ENCODE measurements at regions not wholly inside any gene's neighbourhood (a gene's known extent, or its start where the extent isn't known, plus 50 kb on each side); places are given as distances from the start of the nearest gene placed in this dataset.

- DNase-seq = no peak
Measured at GRCh38 chr9:89868100-89868499, 263.3 kb downstream of the GADD45G start.

GRCh38 chr9:89869793-89870580 is 265.2 kb downstream of the GADD45G start:
- DNase-seq = no peak

DNA sequence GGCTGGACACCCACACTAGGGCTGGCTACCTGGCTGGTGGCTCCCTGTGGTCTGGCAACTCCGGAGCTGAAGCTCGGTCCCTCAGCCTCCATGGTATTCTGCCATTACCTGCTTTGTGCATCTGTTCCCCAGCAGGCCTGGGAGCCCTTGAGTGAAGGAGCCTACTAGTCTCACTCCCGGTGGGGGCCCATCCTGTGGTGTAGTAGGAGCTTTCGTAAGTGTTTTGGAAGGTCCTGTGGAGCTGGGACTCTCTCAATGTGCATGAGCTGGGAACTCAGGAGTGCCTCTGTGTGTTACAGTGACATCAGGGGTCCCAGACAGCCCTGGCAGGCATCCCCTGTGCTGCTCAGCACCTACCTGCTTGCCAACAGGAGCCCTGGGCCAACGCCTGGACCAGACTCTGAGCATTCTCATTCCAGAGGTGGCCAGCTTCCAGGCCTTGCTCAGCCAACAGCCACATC is 267.1 kb downstream of the GADD45G start:
- no peak for DNase-seq

GRCh38 chr9:89872426-89872912 is 267.7 kb downstream of the GADD45G start:
- no peak for DNase-seq

DNA sequence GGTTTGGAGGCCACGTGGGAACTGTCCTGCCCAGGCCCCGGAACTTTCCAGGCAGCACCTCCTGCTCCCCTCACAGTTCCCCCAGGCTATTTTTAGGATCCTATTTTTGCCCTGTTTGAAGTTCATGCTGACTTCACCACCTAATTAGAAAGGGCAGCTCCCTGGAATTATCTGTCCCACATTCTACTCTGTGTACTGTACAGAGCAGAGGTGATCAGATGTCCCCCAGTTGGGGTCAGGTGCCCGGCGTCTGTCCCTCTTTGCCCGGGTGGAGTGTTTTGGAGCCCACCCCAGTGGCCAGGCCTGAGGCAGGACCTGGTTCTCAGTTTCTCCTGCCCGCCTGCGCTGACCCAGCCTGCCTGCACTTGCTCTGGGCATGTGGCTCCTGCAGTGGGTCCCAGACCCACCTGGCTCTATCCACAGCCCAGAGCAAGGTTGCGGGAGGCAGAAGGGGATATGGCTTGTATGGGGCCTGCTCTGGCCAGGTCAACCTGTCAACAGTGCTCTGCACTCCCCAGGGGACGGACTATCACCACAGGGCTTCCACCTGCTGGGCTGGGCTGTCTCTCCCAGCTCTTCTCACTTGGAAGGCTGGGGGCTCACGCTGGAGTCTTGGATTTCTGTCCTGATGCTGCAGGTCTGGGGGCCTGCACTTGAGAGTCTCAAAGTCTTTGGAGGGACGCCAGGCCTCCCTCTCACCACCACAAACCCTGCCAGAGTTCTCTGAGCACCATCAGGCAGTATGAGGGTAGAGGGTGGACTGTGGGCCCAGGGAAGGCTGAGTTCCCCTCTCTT is 268.3 kb downstream of the GADD45G start:
- no peak for DNase-seq

DNA sequence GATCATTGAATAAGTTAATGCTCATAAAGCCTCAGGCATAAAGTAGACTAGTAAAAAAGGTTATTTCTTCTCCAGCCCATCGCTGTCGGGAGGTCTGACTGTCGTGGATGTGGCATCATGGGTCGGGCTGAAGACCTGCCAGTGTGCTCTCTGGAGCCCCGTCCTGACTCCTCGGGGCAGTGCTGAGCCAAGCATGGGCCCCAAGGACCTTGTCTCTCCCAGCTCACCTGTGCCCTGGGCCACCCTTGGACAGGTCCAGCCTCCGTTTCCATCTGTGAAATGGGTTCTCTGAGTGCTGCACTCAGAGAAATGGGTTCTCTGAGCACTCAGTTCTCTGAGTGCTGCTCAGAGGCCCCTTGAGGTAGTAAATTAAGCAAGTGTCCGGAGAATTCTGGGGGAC is 269.0 kb downstream of the GADD45G start:
- no peak for DNase-seq

DNA sequence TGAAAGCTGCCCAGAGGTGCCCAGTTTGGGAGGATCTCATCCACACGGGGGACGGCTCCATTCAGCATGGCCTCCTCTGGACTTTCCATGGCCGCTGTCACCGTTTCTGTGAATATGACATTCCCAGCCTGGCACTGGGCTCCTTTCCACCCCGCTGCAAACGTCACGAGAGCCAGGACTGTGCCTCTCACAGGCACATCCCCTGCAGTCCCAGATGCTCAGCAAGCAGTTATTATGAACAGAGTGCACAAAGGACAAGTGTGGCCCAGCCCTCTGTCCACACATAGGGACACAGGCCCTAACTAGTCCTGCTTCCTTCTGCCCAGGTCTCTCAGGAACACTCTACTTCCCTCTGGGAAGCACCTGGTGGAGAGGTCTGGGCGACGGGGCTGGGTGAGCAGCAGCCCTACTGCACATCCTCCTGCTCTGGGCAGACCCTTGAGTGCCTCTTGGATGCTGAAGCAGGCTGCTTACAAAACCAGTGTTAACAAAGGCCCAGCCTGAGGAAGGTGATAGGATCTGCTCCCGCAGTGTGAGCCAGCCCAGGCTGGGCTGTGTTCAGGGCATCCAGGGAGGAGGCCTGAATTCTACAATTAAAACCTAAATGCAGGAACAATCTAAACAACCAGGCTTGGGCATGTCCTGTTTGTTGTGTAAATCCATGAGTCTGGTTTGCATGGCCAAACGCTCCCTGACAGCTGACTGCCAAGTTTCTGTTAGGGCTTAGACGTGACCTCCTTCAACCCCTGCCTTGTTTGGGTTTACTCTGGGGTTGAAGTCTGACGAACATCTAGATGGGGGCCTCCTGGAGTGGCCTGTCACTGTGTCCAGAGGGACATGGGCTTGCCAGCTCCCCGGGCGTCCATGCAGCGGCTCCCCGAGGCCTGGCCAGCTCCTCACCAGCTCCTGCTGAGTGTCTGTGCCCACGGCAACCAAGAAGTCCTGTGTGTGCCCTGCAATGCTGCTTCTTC is 269.8 kb downstream of the GADD45G start:
- no peak for DNase-seq

DNA sequence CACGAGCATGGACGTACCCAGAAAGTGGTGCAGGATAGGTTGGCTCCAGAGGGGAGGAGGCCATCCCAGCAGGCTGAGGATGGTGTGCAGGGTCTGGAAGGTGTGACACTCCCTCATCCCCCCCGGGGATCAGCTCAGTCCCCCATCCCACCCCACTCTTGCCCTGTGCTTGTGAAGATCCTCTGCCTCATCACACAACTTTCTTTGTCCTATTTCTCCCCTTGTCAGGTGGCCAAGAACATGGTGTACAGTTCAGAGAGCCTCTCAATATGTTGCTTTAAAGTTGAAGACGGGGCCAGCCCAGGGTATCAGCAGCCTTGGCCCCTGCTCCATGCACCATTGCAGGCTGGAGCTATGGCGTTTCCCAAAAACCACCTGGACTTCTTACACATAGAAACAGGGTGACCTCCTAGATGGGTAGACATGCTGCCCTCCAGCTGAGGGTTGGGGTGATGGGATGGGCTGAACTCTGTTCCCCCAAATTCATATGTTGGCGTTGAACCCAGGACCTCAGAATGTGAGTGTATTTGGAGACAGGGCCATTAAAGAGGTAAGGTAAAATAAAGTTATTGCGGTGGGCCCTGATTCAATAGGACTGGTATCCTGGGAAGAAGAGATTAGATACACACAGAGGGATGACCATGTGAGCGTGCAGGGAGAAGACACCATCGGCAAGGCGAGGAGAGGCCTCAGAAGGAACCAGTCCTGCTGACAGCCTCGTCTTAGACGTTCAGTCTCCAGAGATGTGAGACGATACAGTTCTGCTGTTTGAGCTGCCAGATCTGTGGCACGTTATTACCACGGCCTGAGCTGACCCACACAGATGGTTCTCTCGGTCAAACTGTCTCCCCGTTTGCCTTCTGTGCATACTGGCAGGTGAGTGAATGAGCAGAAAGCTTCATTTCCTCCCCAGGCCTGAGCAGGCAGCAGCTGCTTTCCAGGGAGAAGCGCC is 272.5 kb downstream of the GADD45G start:
- DNase-seq = no peak

DNA sequence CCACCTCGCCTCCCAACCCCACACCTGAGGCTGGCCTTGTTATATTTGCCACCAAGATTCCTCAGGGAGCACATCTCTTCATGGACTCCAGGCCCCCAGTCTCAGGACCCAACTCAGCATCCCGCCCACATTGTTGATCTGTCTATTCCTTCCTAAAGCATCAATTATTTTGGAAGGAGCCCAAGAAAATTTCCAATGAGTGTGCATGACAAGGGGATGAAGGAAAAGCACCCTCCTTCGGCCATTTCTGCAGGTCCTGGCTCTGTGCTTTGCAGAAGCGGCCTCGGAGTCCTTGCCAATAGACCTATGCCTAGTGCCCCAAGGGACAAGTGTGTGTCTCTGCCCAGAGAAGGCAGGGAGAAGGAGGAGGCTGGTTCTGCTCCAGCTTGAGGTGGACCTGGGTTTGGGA is 273.2 kb downstream of the GADD45G start:
- no peak for DNase-seq

DNA sequence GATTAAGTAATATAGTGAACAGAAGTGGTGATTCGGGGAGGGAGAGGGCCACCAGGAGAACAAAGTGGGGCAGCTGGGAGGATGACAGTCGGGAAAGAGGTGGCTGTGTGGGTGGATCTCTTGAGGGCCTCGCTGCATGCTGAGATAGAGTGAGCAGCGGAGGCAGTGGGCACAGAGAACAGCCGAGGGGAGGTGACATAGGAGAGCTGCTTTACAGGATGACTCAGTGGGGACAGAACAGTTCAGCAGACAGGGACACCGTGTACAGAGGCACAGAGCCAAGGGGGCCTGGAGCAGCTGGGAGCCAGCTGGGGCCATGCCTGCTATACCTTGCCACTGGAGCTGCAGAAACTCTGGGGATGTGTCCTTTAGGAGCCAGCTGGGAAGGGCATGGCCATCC is 273.9 kb downstream of the GADD45G start:
- DNase-seq = no peak

DNA sequence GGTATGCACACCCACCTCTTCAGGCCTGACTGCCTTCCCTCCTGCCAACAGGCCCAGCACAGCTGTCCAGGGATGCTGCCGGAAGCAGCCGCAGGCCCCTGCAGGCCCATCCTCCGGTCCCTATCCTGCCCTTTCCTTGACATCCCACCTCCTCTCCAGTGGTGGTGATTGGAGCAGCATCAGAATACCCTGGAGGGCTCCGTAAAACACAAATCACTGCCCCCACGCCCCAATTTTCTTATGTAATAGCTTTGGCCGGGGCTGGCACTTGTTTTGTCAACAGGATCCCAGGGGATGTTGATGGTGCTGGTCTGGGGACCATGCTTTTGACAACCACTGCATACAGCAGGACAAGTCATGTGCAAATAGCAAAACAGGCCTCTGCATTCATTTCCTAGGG is 274.5 kb downstream of the GADD45G start:
- DNase-seq = no peak

- no peak for DNase-seq
Measured at GRCh38 chr9:89879701-89880100, 274.9 kb downstream of the GADD45G start.

GRCh38 chr9:89880161-89880560 is 275.3 kb downstream of the GADD45G start:
- DNase-seq = no peak

GRCh38 chr9:89880721-89881120 is 275.9 kb downstream of the GADD45G start:
- no peak for DNase-seq

- no peak for DNase-seq
Measured at GRCh38 chr9:89881431-89881830, 276.6 kb downstream of the GADD45G start.

GRCh38 chr9:89882930-89883361 is 278.1 kb downstream of the GADD45G start:
- DNase-seq = no peak

DNA sequence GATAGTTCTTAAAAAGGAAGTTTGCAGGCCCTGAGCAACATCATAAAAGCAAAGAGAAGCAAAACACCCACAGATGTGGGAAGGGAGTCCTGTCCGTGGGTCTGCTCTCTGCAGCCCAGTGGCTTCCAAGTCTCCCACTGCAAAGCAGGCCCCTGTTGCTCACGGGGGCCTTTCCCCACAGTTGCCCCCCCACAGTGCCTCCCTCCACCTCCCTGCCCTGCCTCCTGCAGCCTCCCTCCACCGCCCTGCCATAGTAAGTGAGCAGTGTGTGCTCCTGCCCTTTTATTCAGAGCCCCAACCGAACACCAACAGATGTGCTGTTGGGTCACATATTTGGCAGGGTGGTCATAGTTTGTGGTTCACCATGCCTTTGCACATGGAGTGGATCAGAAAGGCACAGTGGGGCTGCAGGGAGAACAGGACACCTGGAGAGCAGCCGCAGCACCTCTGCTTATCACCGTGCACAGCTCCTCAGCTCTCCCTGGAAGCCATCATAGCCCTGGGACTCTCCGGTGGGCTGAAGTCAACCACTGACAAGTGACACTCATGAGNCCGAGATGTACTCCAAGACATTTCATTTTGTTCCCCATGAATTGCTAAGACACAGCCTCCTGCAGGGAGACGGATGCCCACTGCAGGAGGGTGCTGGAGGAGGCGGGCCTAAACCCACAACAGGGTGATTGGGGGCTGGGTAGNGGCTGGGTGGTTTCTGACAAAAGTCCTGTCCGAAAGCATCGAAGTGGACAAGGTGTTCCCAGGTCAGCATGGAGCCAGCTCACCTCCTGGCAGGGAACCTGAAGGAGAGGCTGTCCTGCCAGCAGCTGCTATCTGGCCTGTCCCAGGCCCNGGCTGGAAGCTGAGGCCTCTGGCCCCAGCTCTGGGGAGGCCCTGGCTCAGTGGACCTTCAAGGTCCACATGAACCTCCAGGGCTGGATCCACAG is 278.9 kb downstream of the GADD45G start:
- DNase-seq = no peak

DNA sequence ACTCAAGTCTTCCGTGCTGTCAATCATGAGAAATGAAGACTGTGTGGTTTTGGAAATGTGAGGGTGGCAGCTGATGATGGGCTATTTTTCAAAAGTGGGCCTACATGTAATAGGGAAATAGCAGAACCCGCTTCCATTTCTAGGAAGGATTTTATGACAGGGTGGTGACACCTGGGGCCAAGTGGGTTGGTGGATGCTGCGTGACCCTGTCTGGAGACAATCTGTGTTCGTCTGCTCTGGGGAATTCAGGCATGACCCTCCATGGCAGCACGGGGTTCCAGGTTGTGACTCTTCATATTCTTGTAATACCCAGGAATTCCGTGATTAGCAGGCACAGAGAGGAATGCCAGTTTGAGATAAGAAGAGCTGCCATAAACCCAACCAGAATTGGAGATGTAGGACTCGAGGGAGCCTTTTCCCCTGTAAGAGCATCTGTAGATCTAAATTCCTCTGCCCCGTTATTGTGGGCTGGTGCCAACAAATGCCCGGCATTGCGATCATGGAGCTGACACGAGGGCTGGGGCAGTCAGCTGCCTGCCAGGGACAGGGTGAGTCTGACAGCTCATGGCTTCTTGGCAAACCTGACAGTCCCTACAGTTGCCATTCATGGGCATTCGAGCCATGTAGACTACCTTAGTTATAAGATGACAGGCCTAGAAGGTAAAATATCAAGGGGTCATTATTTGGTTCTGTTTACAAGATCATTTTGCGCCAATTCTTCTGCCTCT is 279.7 kb downstream of the GADD45G start:
- no peak for DNase-seq

- DNase-seq = no peak
Measured at GRCh38 chr9:89885156-89885555, 280.3 kb downstream of the GADD45G start.

- DNase-seq = no peak
Measured at GRCh38 chr9:89886281-89886700, 281.5 kb downstream of the GADD45G start.
